Natural killer cell (primary cell): ENCODE measurements at regions not wholly inside any gene's neighbourhood (a gene's known extent, or its start where the extent isn't known, plus 50 kb on each side); places are given as distances from the start of the nearest gene placed in this dataset.
"Not testable (repeated sequence)": the region's sequence is repeated elsewhere in the genome, so short reads cannot be mapped to it uniquely, and the experiment has no call there.

ENCODE experiments used
- ATAC-seq, 3 donors: fragments of 150-1000 bp in 2 of 3; fragments of 200-7000 bp in 1 of 3; cut with Tn5 transposase; 1 replicate in 1 of 3; 2 replicates in 2 of 3; pipeline ENCODE4 v1.10.0; 2021; ENCODE audit warnings: mild to moderate bottlenecking in 2 of 3, moderate library complexity in 2 of 3
- DNase-seq, 2 donors: peaks; one replicate each; pipeline versions ENCODE4 v3.0.0 to v3.0.0-alpha.2; 2013 to 2021; ENCODE audit warnings: mixed read lengths in 1 of 2
- H3K27ac ChIP-seq: one replicate; pipeline ENCODE4 v1.5.1; 2013; ENCODE audit warnings: mild to moderate bottlenecking, low read length
- H3K27me3 ChIP-seq: one replicate; pipeline ENCODE4 v1.6.1; 2013; ENCODE audit warnings: low read length; ENCODE audit not compliant: control insufficient read depth, insufficient read depth
- H3K36me3 ChIP-seq: one replicate; pipeline ENCODE4 v1.6.1; 2013; ENCODE audit warnings: low read length; ENCODE audit not compliant: control insufficient read depth, insufficient read depth
- H3K4me1 ChIP-seq: one replicate; pipeline ENCODE4 v1.6.1; 2013; ENCODE audit warnings: low read length; ENCODE audit not compliant: control insufficient read depth, insufficient read depth
- H3K4me3 ChIP-seq: one replicate; pipeline ENCODE4 v1.5.1; 2013; ENCODE audit warnings: low read length
- H3K9me3 ChIP-seq: one replicate; pipeline ENCODE4 v1.6.1; 2013; ENCODE audit warnings: low read length; ENCODE audit not compliant: control insufficient read depth, insufficient read depth
- H3K27ac Mint-ChIP-seq, 2 donors: one replicate each; pipeline ENCODE4 v1.8.0; 2022; ENCODE audit warnings: mild to moderate bottlenecking in 2 of 2, mixed read lengths in 2 of 2, moderate library complexity in 1 of 2
- H3K27me3 Mint-ChIP-seq, 2 donors: one replicate each; pipeline ENCODE4 v1.8.0; 2022; ENCODE audit warnings: low read depth in 2 of 2, mixed read lengths in 2 of 2
- H3K36me3 Mint-ChIP-seq: one replicate; pipeline ENCODE4 v1.8.0; 2022; ENCODE audit warnings: mixed read lengths
- H3K4me1 Mint-ChIP-seq, 2 donors: one replicate each; pipeline ENCODE4 v1.8.0; 2022; ENCODE audit warnings: mixed read lengths in 2 of 2
- H3K4me3 Mint-ChIP-seq: one replicate; pipeline ENCODE4 v1.8.0; 2022; ENCODE audit warnings: mild to moderate bottlenecking, moderate library complexity, mixed read lengths
- H3K9me3 Mint-ChIP-seq, 2 donors: one replicate each; pipeline ENCODE4 v1.8.0; 2022; ENCODE audit warnings: mixed read lengths in 2 of 2
- CTCF ChIP-seq: fragments of 200-600 bp; IDR thresholded peaks from one replicate; pipeline ENCODE4 v1.8.0; 2022; ENCODE audit warnings: antibody characterized with exemption
- WGBS: methylation state at CpG from one replicate; pipeline ENCODE4 v1.1.7; 2013; ENCODE audit warnings: missing lambda C conversion rate; ENCODE audit not compliant: insufficient coverage; 5-methylcytosine and 5-hydroxymethylcytosine counted together
- intact Hi-C: fragments of 100-400 bp; cut with micrococcal nuclease; formaldehyde crosslinking; loops from one replicate; pipeline ENCODE4 v1.14.2; 2022

GRCh38 chr1:81179242-81179641 lies 621.5 kb upstream of the ADGRL2 start:
- no CpG with 5 or more reads among the region's 1 CpG for WGBS
- no peaks in the 10 kb centered on the region for H3K4me1 ChIP-seq
- no peak overlapping the region for H3K4me3 ChIP-seq
- DNase-seq (no peak), ATAC-seq (no peak)
- H3K27me3 Mint-ChIP-seq: no peaks in the 10 kb centered on the region
- TF ChIP-seq CTCF: no peak
- H3K36me3 ChIP-seq: no peaks in the 10 kb centered on the region
- no peaks in the 10 kb centered on the region for H3K4me1 Mint-ChIP-seq
- H3K27ac Mint-ChIP-seq: no peak overlapping the region
- H3K9me3 Mint-ChIP-seq: peaks cover 7 to 11% of the 10 kb centered on the region in 2 donors
- peaks cover 11% of the 10 kb centered on the region for H3K9me3 ChIP-seq
- H3K27ac ChIP-seq: no peak overlapping the region
- H3K27me3 ChIP-seq: no peaks in the 10 kb centered on the region
- intact Hi-C loops: no loop called here
- no peak overlapping the region for H3K4me3 Mint-ChIP-seq
- peaks cover 7% of the 10 kb centered on the region for H3K36me3 Mint-ChIP-seq

GRCh38 chr1:81178431-81179093 lies 622.2 kb upstream of the ADGRL2 start:
- H3K9me3 Mint-ChIP-seq: peaks cover 8 to 11% of the 10 kb centered on the region in 2 donors
- H3K36me3 ChIP-seq, H3K27ac Mint-ChIP-seq, H3K27ac ChIP-seq, DNase-seq, H3K4me1 Mint-ChIP-seq, ATAC-seq, intact Hi-C loops, H3K4me1 ChIP-seq, H3K36me3 Mint-ChIP-seq, H3K27me3 Mint-ChIP-seq, H3K4me3 Mint-ChIP-seq, H3K27me3 ChIP-seq, H3K4me3 ChIP-seq: not testable (repeated sequence)
- WGBS: 92% methylated on average over 17 of the region's 30 CpGs
- peaks cover 11% of the 10 kb centered on the region for H3K9me3 ChIP-seq

- Mint-ChIP-seq H3K4me3 (no peak overlapping the region), H3K4me1 (no peaks in the 10 kb centered on the region), H3K9me3 (peaks cover 6 to 14% of the 10 kb centered on the region in 2 donors), H3K27ac (no peak overlapping the region), H3K36me3 (no peaks in the 10 kb centered on the region), H3K27me3 (no peaks in the 10 kb centered on the region)
- Histone ChIP-seq H3K27ac (no peak overlapping the region), H3K36me3 (no peaks in the 10 kb centered on the region), H3K9me3 (peaks cover 14% of the 10 kb centered on the region), H3K4me1 (no peaks in the 10 kb centered on the region), H3K4me3 (no peak overlapping the region), H3K27me3 (no peaks in the 10 kb centered on the region)
- DNase-seq (no peak), ATAC-seq (no peak)
- intact Hi-C loops: no loop called here
- no peak for TF ChIP-seq CTCF
- WGBS: 91% methylated on average over 2 of the region's 2 CpGs
These were observed 625.8 kb upstream of the ADGRL2 start for GRCh38 chr1:81174811-81175476.

GRCh38 chr1:81174052-81174451 lies 626.7 kb upstream of the ADGRL2 start:
- Histone ChIP-seq H3K4me1 (no peaks in the 10 kb centered on the region), H3K36me3 (no peaks in the 10 kb centered on the region), H3K9me3 (peaks cover 14% of the 10 kb centered on the region), H3K4me3 (no peak overlapping the region), H3K27me3 (no peaks in the 10 kb centered on the region), H3K27ac (no peak overlapping the region)
- no peaks in the 10 kb centered on the region for H3K36me3 Mint-ChIP-seq
- H3K27me3 Mint-ChIP-seq: no peaks in the 10 kb centered on the region
- peaks cover 5 to 14% of the 10 kb centered on the region in 2 donors for H3K9me3 Mint-ChIP-seq
- no peak for ATAC-seq
- no peak for TF ChIP-seq CTCF
- H3K4me3 Mint-ChIP-seq: no peak overlapping the region
- WGBS: 87% methylated on average over 2 of the region's 2 CpGs
- no peaks in the 10 kb centered on the region for H3K4me1 Mint-ChIP-seq
- intact Hi-C loops: no loop called here
- H3K27ac Mint-ChIP-seq: no peak overlapping the region
- DNase-seq: no peak
